OCI-LY1 (cell line): ENCODE measurements at regions not wholly inside any gene's neighbourhood (a gene's known extent, or its start where the extent isn't known, plus 50 kb on each side); places are given as distances from the start of the nearest gene placed in this dataset.

Experiments
- H2AFZ ChIP-seq: fragments of 200-600 bp; sonication (generic), shearing (Covaris generic); 2 replicates; pipeline ENCODE4 v1.6.0; 2014; ENCODE audit warnings: antibody characterized with exemption, mild to moderate bottlenecking, low read length
- H3F3A ChIP-seq: fragments of 200-600 bp; sonication (generic), shearing (Covaris generic); 2 replicates; pipeline ENCODE4 v1.6.0; 2014; ENCODE audit warnings: mild to moderate bottlenecking, antibody characterized with exemption, low read length, moderate library complexity; ENCODE audit not compliant: insufficient read depth
- H3K27ac ChIP-seq: fragments of 200-600 bp; sonication (generic); 2 replicates; pipeline ENCODE4 v1.5.1; 2014; ENCODE audit warnings: low read length, mixed run types, mild to moderate bottlenecking, low read depth; ENCODE audit not compliant: poor library complexity, severe bottlenecking
- H3K27me3 ChIP-seq: fragments of 200-600 bp; sonication (generic); 2 replicates; pipeline ENCODE4 v1.6.0; 2014; ENCODE audit warnings: antibody characterized with exemption, mild to moderate bottlenecking, low read length, moderate library complexity; ENCODE audit not compliant: insufficient read depth
- H3K36me3 ChIP-seq: fragments of 200-600 bp; sonication (generic); 2 replicates; pipeline ENCODE4 v1.6.1; 2014; ENCODE audit warnings: mild to moderate bottlenecking, antibody characterized with exemption, low read length, moderate library complexity, mixed read lengths; ENCODE audit not compliant: insufficient read depth
- H3K4me1 ChIP-seq: fragments of 200-600 bp; sonication (generic); 2 replicates; pipeline ENCODE4 v1.5.1; 2014; ENCODE audit warnings: mild to moderate bottlenecking, low read length, moderate library complexity; ENCODE audit not compliant: insufficient read depth, severe bottlenecking
- H3K4me2 ChIP-seq: fragments of 200-600 bp; sonication (generic), shearing (Covaris generic); 2 replicates; pipeline ENCODE4 v1.6.1; 2014; ENCODE audit warnings: low read length
- H3K4me3 ChIP-seq: fragments of 200-600 bp; sonication (generic); 2 replicates; pipeline ENCODE4 v1.5.1; 2014; ENCODE audit warnings: low read length, low read depth, mild to moderate bottlenecking, mixed read lengths; ENCODE audit not compliant: poor library complexity, severe bottlenecking
- H3K79me2 ChIP-seq: fragments of 200-600 bp; shearing (Covaris generic); 2 replicates; pipeline ENCODE4 v1.6.1; 2016; ENCODE audit warnings: mixed run types, low read length, mixed read lengths; ENCODE audit not compliant: insufficient read depth
- H3K9ac ChIP-seq: fragments of 200-600 bp; sonication (generic), shearing (Covaris generic); 2 replicates; pipeline ENCODE4 v1.6.1; 2014; ENCODE audit warnings: mild to moderate bottlenecking, low read length, mixed read lengths
- H3K9me2 ChIP-seq: fragments of 200-600 bp; sonication (generic), shearing (Covaris generic); 2 replicates; pipeline ENCODE4 v1.6.1; 2014; ENCODE audit warnings: low read depth, mild to moderate bottlenecking, low read length, mixed read lengths
- H3K9me3 ChIP-seq: fragments of 200-600 bp; shearing (Covaris generic); 2 replicates; pipeline ENCODE4 v1.6.1; 2014; ENCODE audit warnings: low read length, mixed read lengths
- H4K20me1 ChIP-seq: fragments of 200-600 bp; sonication (generic), shearing (Covaris generic); 2 replicates; pipeline ENCODE4 v1.6.0; 2016; ENCODE audit warnings: mild to moderate bottlenecking, low read length; ENCODE audit not compliant: insufficient read depth
- EZH2 ChIP-seq: fragments of 200-600 bp; sonication (generic), shearing (Covaris generic); IDR thresholded peaks from 2 replicates; pipeline ENCODE4 v1.8.0; 2017; ENCODE audit warnings: borderline replicate concordance, mixed run types, mild to moderate bottlenecking, antibody characterized with exemption, low read length, moderate library complexity, mixed read lengths
- TF ChIP-seq, protein P1 (sequence below): fragments of 200-600 bp; sonication (generic), shearing (Covaris generic); IDR thresholded peaks from 2 replicates; pipeline ENCODE4 v1.5.1; 2017; ENCODE audit warnings: mild to moderate bottlenecking, antibody characterized with exemption, low read length, moderate library complexity, mixed read lengths

DNA sequence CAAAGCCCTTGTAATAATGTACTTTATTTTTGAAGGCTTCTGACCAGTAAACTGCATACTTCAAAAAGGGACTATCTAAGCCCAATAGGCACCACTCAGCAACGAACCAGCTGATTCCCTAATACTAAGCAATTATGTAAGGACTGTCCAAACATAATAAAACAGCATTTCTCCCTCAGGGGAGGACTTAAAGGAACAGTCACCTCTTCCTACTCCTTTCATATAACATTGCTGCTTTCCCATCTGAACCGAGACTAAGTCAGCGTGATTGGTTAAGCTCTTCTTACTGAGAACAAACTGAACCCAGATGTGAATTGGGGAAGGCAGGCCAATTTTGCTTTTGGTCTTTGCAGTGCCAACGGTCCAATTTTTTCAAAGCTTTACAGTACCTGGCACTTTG is 420.0 kb downstream of the METTL15 start:
- no peak for TF ChIP-seq EZH2
- TF ChIP-seq, protein P1, sequence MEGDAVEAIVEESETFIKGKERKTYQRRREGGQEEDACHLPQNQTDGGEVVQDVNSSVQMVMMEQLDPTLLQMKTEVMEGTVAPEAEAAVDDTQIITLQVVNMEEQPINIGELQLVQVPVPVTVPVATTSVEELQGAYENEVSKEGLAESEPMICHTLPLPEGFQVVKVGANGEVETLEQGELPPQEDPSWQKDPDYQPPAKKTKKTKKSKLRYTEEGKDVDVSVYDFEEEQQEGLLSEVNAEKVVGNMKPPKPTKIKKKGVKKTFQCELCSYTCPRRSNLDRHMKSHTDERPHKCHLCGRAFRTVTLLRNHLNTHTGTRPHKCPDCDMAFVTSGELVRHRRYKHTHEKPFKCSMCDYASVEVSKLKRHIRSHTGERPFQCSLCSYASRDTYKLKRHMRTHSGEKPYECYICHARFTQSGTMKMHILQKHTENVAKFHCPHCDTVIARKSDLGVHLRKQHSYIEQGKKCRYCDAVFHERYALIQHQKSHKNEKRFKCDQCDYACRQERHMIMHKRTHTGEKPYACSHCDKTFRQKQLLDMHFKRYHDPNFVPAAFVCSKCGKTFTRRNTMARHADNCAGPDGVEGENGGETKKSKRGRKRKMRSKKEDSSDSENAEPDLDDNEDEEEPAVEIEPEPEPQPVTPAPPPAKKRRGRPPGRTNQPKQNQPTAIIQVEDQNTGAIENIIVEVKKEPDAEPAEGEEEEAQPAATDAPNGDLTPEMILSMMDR, result no peak
- H2AFZ ChIP-seq, result no peak overlapping the region

DNA sequence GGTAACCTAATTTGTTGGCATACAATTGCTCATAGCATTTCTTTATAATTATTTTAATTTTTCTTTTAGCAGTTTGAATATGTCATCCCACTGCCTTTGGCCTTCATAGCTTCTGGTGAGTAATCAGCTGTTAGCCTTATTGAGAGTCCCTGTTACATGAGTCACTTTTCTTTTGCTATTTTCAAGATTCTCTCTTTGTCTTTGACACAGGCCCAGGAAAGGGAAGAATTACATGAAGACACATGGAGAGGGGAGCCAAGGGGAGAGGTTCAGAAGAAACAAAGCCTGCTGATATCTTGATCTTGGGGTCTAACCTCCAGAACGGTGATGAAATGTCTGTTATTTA is 418.2 kb downstream of the METTL15 start:
- Histone ChIP-seq H3K9me2 (no peaks in the 10 kb centered on the region), H3K36me3 (no peaks in the 10 kb centered on the region), H3F3A (no peaks in the 10 kb centered on the region), H3K4me2 (no peak overlapping the region), H4K20me1 (no peaks in the 10 kb centered on the region), H3K9ac (no peak overlapping the region), H3K27me3 (no peaks in the 10 kb centered on the region), H2AFZ (no peak overlapping the region), H3K4me3 (no peak overlapping the region), H3K79me2 (no peaks in the 10 kb centered on the region), H3K9me3 (no peaks in the 10 kb centered on the region), H3K27ac (no peak overlapping the region), H3K4me1 (no peaks in the 10 kb centered on the region)
- TF ChIP-seq, protein P1, result no peak
- no peak for TF ChIP-seq EZH2

More for the DNA sequence above, 420.0 kb downstream of the METTL15 start:
- H3K9me2 ChIP-seq, result no peaks in the 10 kb centered on the region
- no peak overlapping the region for H3K9ac ChIP-seq
- no peaks in the 10 kb centered on the region for H3K36me3 ChIP-seq
- no peaks in the 10 kb centered on the region for H3K4me1 ChIP-seq
- no peaks in the 10 kb centered on the region for H3K27me3 ChIP-seq
- no peak overlapping the region for H3K4me3 ChIP-seq
- H3K79me2 ChIP-seq, result no peaks in the 10 kb centered on the region
- no peaks in the 10 kb centered on the region for H3K9me3 ChIP-seq
- H3K4me2 ChIP-seq, result no peak overlapping the region
- H3F3A ChIP-seq, result no peaks in the 10 kb centered on the region
- H4K20me1 ChIP-seq, result no peaks in the 10 kb centered on the region
- no peak overlapping the region for H3K27ac ChIP-seq

DNA sequence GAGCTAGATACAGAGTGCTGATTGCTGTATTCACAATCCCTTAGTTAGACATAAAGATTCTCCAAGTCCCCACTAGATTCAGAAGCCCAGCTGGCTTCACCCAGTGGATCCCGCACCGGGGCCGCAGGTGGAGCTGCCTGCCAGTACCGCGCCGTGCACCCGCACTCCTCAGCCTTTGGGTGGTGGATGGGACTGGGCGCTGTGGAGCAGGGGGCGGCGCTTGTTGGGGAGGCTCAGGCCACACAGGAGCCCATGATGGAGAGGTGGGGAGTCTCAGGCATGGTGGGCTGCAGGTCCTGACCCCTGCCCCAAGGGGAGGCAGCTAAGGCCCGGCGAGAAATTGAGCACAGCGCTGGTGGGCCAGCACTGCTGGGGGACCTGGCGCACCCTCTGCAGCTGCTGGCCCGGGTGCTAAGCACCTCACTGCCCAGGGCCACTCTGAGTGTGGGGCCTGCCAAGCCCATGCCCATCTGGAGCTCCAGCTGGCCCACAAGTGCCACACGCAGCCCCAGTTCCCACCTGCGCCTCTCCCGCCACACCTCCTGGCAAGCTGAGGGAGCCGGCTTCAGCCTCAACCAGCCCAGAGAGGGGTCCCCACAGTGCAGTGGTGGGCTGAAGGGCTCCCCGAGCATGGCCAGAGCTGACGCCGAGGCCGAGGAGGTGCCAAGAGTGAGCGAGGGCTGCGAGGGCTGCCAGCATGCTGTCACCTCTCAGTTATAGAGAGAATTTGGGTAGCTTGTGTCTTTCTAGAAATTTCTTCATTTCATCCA is 417.6 kb downstream of the METTL15 start:
- H3K4me3 ChIP-seq, result no peak overlapping the region
- H3K27me3 ChIP-seq, result no peaks in the 10 kb centered on the region
- no peak overlapping the region for H2AFZ ChIP-seq
- no peaks in the 10 kb centered on the region for H3K9me3 ChIP-seq
- no peak overlapping the region for H3K27ac ChIP-seq
- H3K4me2 ChIP-seq, result no peak overlapping the region
- no peaks in the 10 kb centered on the region for H3K36me3 ChIP-seq
- no peak overlapping the region for H3K9ac ChIP-seq
- no peaks in the 10 kb centered on the region for H3K4me1 ChIP-seq
- H3F3A ChIP-seq, result no peaks in the 10 kb centered on the region
- TF ChIP-seq EZH2, result no peak
- TF ChIP-seq, protein P1, result no peak
- H3K9me2 ChIP-seq, result no peaks in the 10 kb centered on the region
- H4K20me1 ChIP-seq, result no peaks in the 10 kb centered on the region
- no peaks in the 10 kb centered on the region for H3K79me2 ChIP-seq
